ENCODE measurements at regions not wholly inside any gene's neighbourhood (a gene's known extent, or its start where the extent isn't known, plus 50 kb on each side); places are given as distances from the start of the nearest gene placed in this dataset.

DNA sequence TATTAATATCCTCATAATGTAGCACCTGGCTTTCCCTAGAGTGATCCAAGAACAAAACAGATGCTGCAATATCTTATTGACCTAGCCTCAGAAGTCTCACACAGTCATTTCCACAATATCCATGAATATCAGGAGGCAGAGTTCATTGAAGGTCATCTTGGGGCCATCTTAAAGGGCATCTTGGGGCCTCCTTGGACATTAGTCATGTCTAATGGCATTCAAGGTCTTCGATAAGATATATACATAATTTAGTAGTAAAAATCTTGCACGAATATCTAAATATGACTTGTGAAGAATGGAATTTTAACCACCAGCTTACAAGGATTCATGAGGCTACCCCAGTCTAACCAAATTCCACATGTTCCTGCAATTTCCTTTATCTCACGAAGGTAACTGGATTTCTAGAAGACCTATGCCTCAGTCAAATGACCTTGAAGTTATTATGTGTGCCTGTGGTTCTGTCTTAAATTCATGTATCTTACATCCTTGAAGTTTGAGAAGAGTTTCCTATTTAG is 163.6 kb upstream of the SPEF2 start:
- Histone ChIP-seq H3K27me3 (no peaks in the 10 kb centered on the region), H3K4me1 (no peaks in the 10 kb centered on the region)

DNA sequence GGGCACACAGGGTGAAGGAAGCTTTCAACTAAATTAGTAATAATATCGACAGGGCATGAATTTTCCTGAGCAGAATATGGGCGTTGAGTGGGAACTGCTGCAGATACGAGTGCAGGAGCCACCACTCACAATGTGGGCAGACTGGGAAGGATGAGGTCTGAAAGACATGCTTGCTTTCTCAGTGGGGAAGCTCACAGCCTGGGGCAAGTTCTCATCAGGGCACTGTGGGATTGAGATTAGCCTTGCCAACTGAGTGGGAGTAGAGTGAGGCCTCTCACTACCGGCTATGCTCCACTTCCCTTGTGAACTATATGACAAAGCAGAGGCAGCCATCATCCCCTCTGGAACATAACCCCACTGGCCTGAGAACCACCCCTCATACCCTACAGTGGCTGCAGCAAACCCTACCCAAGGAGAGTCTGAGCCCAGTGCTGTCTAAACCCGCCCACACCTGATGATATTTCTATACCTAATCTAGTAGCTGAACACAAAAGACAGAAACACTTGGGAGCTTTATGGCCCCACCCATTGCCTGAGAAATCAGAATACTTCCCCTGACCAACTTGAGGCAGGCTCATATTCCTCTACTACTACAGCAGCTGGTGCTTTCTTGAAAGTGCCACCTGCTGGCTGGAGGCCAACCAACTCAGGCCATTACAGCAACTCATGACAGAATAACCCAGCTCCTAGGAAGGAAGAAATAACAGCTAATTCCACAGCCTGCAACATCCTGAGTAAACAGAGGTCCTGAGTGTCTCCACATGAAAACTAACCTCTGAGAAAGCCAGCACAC is 173.7 kb upstream of the SPEF2 start:
- H3K4me3 ChIP-seq (ENCODE audit: low read depth, low read length) = no peak overlapping the region
- TF ChIP-seq, protein P1, sequence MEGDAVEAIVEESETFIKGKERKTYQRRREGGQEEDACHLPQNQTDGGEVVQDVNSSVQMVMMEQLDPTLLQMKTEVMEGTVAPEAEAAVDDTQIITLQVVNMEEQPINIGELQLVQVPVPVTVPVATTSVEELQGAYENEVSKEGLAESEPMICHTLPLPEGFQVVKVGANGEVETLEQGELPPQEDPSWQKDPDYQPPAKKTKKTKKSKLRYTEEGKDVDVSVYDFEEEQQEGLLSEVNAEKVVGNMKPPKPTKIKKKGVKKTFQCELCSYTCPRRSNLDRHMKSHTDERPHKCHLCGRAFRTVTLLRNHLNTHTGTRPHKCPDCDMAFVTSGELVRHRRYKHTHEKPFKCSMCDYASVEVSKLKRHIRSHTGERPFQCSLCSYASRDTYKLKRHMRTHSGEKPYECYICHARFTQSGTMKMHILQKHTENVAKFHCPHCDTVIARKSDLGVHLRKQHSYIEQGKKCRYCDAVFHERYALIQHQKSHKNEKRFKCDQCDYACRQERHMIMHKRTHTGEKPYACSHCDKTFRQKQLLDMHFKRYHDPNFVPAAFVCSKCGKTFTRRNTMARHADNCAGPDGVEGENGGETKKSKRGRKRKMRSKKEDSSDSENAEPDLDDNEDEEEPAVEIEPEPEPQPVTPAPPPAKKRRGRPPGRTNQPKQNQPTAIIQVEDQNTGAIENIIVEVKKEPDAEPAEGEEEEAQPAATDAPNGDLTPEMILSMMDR (IDR thresholded peaks at IDR 0.05; ENCODE audit: low read depth, low read length) = no peak
- no peaks in the 10 kb centered on the region for H3K4me1 ChIP-seq
- H3K36me3 ChIP-seq = no peaks in the 10 kb centered on the region
- no peak for DNase-seq
- no peaks in the 10 kb centered on the region for H3K27me3 ChIP-seq
- H3K9me3 ChIP-seq = no peaks in the 10 kb centered on the region

More for the DNA sequence above, 163.6 kb upstream of the SPEF2 start:
- H3K9me3 ChIP-seq = no peaks in the 10 kb centered on the region; the same call in 1 of the 2 replicates
- TF ChIP-seq, protein P1 (IDR thresholded peaks at IDR 0.05; ENCODE audit: low read depth, low read length) = no peak
- DNase-seq = no peak
- H3K4me3 ChIP-seq (ENCODE audit: low read depth, low read length) = no peak overlapping the region
- no peaks in the 10 kb centered on the region for H3K36me3 ChIP-seq

DNA sequence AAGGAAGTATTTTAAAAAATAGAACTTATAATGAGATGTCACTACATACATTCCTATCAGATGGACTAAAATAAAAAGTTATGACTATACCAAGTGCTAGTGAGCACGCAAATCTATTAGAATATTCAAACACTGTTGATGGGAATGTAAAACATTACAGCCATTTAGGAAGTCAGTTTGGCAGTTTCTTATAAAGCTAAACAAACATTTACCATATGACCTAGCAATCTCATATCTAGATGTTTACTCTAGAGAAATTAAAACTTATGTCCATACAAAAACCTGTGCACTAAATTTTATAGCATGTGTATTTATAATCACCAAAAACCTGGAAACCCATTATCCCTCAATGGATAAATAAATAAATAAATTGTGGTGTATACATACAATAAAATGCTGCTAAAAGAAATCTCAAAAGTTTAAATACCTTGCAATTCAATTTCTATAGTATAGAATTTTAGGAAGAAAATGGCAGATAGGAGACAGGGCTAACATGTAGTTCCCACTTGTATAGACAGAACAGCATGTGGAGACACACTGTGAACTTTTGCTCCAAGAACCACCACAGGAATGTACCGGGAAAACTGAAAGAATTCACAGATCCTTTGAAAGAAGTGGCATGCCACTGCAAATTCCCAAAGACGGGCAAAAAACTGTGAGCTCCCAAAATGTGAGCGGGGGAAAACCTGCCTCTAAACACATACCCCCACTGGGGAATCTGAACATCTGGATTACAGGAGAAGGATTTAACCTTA is 174.6 kb upstream of the SPEF2 start:
- no peaks in the 10 kb centered on the region for H3K27me3 ChIP-seq
- no peaks in the 10 kb centered on the region for H3K36me3 ChIP-seq
- no peak overlapping the region for H3K4me3 ChIP-seq (ENCODE audit: low read depth, low read length)
- DNase-seq = no peak
- H3K4me1 ChIP-seq = no peaks in the 10 kb centered on the region
- no peaks in the 10 kb centered on the region for H3K9me3 ChIP-seq
- TF ChIP-seq, protein P1 (IDR thresholded peaks at IDR 0.05; ENCODE audit: low read depth, low read length) = no peak

- no peak for DNase-seq
- Histone ChIP-seq H3K9me3 (no peaks in the 10 kb centered on the region), H3K27me3 (no peaks in the 10 kb centered on the region), H3K4me1 (no peaks in the 10 kb centered on the region), H3K4me3 (ENCODE audit: low read depth, low read length) (no peak overlapping the region), H3K36me3 (no peaks in the 10 kb centered on the region)
- TF ChIP-seq, protein P1 (IDR thresholded peaks at IDR 0.05; ENCODE audit: low read depth, low read length) = no peak
Measured at GRCh38 chr5:35440409-35440808, 177.3 kb upstream of the SPEF2 start.

DNA sequence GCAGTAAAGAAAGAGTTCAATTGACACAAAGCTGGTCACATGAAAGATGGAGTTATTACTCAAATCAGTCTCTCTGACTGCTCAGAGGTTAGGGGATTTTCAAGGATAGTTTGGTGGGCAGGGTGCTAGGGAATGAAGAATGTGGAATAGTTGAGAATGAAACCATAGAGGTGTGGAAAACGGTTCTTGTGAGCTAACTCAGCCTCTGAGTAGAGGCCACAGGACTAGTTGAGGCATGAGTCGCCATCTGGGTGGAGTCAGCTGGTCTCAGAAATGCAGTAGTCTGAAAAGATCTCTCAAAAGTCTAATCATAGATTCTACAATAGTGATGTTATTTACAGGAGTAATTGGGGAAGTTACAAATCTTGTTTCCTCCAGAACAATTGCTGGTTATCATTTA is 178.9 kb upstream of the SPEF2 start:
- Histone ChIP-seq H3K27me3 (no peaks in the 10 kb centered on the region), H3K9me3 (no peaks in the 10 kb centered on the region), H3K36me3 (no peaks in the 10 kb centered on the region), H3K4me1 (no peaks in the 10 kb centered on the region), H3K4me3 (ENCODE audit: low read depth, low read length) (no peak overlapping the region)
- DNase-seq = no peak
- TF ChIP-seq, protein P1 (IDR thresholded peaks at IDR 0.05; ENCODE audit: low read depth, low read length) = no peak
